8988T (cell line): ENCODE measurements at regions not wholly inside any gene's neighbourhood (a gene's known extent, or its start where the extent isn't known, plus 50 kb on each side); places are given as distances from the start of the nearest gene placed in this dataset.

ENCODE experiments used
- DNase-seq: peaks from one replicate; pipeline ENCODE4 v3.0.0; 2011

- no peak for DNase-seq
Observed at GRCh38 chr15:37880835-37881153, 53.6 kb upstream of the TMCO5A start.

DNA sequence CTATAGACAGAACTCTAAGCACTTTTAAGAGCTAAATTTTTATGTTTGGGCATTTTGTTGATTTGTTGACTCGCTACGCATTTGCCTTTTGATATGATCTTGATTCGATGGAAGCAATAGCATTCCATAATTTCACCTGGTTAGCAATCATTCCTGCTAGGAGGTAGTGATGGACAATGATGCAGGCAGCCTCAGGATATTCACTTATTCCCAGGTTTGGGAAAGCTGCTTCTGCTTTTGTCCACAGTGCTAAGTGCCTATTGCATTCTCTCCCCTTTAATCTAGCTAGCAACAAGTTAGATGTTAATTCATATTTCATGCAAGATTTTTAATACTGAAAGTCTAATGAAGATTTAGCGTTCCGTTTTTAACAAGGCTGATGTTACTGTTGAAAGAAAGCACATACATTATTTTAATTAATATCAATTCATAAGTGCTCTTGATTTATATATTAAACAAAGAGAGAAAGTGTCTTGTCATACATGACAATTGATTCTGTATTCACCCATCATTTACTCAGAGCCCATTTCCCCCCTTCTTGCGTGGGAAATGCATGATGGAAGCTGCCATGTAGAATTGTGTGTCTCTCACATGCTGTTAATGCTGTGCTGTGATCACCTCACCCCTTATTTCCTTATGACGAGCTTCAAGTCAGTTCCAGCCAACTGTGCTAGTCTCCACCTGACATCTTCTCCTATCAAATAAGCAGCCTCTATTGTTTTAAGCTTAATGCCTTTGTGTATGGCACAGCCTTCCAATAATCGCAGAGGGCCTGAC lies 53.0 kb upstream of the TMCO5A start:
- no peak for DNase-seq

GRCh38 chr15:37882640-37883039 lies 51.8 kb upstream of the TMCO5A start:
- no peak for DNase-seq
